ENCODE measurements at regions not wholly inside any gene's neighbourhood (a gene's known extent, or its start where the extent isn't known, plus 50 kb on each side); places are given as distances from the start of the nearest gene placed in this dataset.
"Not testable (repeated sequence)": the region's sequence is repeated elsewhere in the genome, so short reads cannot be mapped to it uniquely, and the experiment has no call there.

DNA sequence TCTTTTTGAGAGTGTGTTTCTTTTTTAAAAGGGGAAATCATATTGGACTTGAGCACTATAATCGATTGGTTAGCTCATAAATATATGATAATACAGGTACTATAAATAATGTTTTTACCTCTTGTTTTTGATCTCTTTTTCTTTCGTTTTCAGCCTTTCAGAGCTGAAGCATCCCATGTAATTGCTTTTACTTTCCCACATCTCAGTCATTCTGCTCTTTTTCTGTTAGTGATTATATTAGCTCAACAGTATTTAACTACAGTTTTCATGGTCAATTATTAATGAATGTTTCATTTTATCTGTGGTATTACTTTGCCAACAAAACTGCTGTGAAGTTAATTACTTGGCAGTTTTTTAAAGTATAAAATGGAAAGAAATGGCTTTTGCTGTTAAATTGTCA, 811.1 kb downstream of the PRIM2 start:
- H2AFZ ChIP-seq (ENCODE audit: low read depth, low read length); H3K9me3 ChIP-seq (ENCODE audit: insufficient read depth, low read length); H3K79me2 ChIP-seq (ENCODE audit: low read length); H3K4me3 ChIP-seq (ENCODE audit: low read length); H3K4me2 ChIP-seq (ENCODE audit: low read length); H3K4me1 ChIP-seq (ENCODE audit: low read length); H4K20me1 ChIP-seq (ENCODE audit: insufficient read depth, low read length); H3K36me3 ChIP-seq (replicated peaks; ENCODE audit: low read depth, low read length); H3K27me3 ChIP-seq (ENCODE audit: low read depth, low read length); H3K9ac ChIP-seq (ENCODE audit: low read length); H3K27ac ChIP-seq (ENCODE audit: low read length): not testable (repeated sequence)

DNA sequence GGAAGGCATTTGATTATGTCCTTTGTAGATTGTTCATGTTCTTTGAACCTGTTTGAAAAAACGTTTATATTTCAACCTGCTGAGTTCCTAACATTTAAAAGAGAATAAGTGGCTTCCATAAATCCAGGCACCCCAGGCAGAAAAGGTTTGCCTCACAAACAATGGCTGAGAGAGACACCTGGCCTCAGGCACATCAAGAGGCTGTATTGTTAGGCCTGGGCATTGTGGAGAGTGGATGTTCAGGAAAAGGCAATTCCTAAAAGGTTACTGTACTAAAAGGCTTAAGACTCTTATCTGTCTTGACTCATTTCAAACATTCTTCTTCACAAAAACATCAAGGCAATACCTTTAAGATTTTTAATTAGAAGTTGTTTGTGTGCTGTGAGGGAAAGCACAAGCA, 811.7 kb downstream of the PRIM2 start:
- not testable (repeated sequence) for H3K36me3 ChIP-seq (replicated peaks; ENCODE audit: low read depth, low read length); H2AFZ ChIP-seq (ENCODE audit: low read depth, low read length); H3K4me2 ChIP-seq (ENCODE audit: low read length); H3K9me3 ChIP-seq (ENCODE audit: insufficient read depth, low read length); H3K4me3 ChIP-seq (ENCODE audit: low read length); H3K27ac ChIP-seq (ENCODE audit: low read length); H3K9ac ChIP-seq (ENCODE audit: low read length); H3K79me2 ChIP-seq (ENCODE audit: low read length); H4K20me1 ChIP-seq (ENCODE audit: insufficient read depth, low read length); H3K27me3 ChIP-seq (ENCODE audit: low read depth, low read length); H3K4me1 ChIP-seq (ENCODE audit: low read length)

DNA sequence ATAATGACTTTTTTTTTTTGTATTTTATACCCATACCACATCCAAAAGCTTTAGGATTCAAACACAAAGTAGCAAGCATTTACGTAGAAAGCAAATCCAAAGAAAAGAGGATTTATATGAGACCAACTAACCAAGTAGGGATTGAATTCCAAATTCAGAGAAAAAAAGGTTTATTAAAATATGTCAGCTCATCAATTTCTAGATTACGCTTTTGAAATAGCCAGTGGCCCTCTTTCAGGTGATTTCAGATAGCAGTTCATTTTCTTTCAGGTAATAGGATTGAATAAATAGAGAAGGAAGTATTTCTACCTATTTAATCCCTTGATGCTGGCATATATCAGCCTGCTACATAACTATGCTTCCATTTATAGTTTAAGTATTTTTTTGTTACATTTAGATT, 822.3 kb downstream of the PRIM2 start:
- not testable (repeated sequence) for H3K36me3 ChIP-seq (replicated peaks; ENCODE audit: low read depth, low read length); H3K4me3 ChIP-seq (ENCODE audit: low read length); H3K4me1 ChIP-seq (ENCODE audit: low read length); H3K27me3 ChIP-seq (ENCODE audit: low read depth, low read length); H4K20me1 ChIP-seq (ENCODE audit: insufficient read depth, low read length); H3K9ac ChIP-seq (ENCODE audit: low read length); H2AFZ ChIP-seq (ENCODE audit: low read depth, low read length); H3K79me2 ChIP-seq (ENCODE audit: low read length); H3K9me3 ChIP-seq (ENCODE audit: insufficient read depth, low read length); H3K27ac ChIP-seq (ENCODE audit: low read length); H3K4me2 ChIP-seq (ENCODE audit: low read length)

- H3K27me3 ChIP-seq (ENCODE audit: low read depth, low read length); H3K79me2 ChIP-seq (ENCODE audit: low read length); H3K4me3 ChIP-seq (ENCODE audit: low read length); H4K20me1 ChIP-seq (ENCODE audit: insufficient read depth, low read length); H3K4me2 ChIP-seq (ENCODE audit: low read length); H3K9me3 ChIP-seq (ENCODE audit: insufficient read depth, low read length); H3K4me1 ChIP-seq (ENCODE audit: low read length); H3K36me3 ChIP-seq (replicated peaks; ENCODE audit: low read depth, low read length); H3K9ac ChIP-seq (ENCODE audit: low read length); H3K27ac ChIP-seq (ENCODE audit: low read length); H2AFZ ChIP-seq (ENCODE audit: low read depth, low read length): not testable (repeated sequence)
Observed at GRCh38 chr6:58171025-58171424, 853.6 kb downstream of the PRIM2 start.

GRCh38 chr6:58181557-58182065, 864.2 kb downstream of the PRIM2 start:
- H3K27me3 ChIP-seq (ENCODE audit: low read depth, low read length); H3K4me2 ChIP-seq (ENCODE audit: low read length); H3K27ac ChIP-seq (ENCODE audit: low read length); H3K9ac ChIP-seq (ENCODE audit: low read length); H3K4me3 ChIP-seq (ENCODE audit: low read length); H2AFZ ChIP-seq (ENCODE audit: low read depth, low read length); H4K20me1 ChIP-seq (ENCODE audit: insufficient read depth, low read length); H3K4me1 ChIP-seq (ENCODE audit: low read length); H3K36me3 ChIP-seq (replicated peaks; ENCODE audit: low read depth, low read length); H3K79me2 ChIP-seq (ENCODE audit: low read length); H3K9me3 ChIP-seq (ENCODE audit: insufficient read depth, low read length): not testable (repeated sequence)

- not testable (repeated sequence) for H2AFZ ChIP-seq (ENCODE audit: low read depth, low read length); H3K27ac ChIP-seq (ENCODE audit: low read length); H3K9me3 ChIP-seq (ENCODE audit: insufficient read depth, low read length); H4K20me1 ChIP-seq (ENCODE audit: insufficient read depth, low read length); H3K4me2 ChIP-seq (ENCODE audit: low read length); H3K4me1 ChIP-seq (ENCODE audit: low read length); H3K36me3 ChIP-seq (replicated peaks; ENCODE audit: low read depth, low read length); H3K79me2 ChIP-seq (ENCODE audit: low read length); H3K9ac ChIP-seq (ENCODE audit: low read length); H3K4me3 ChIP-seq (ENCODE audit: low read length); H3K27me3 ChIP-seq (ENCODE audit: low read depth, low read length)
Observed at GRCh38 chr6:58185300-58185699, 867.9 kb downstream of the PRIM2 start.

DNA sequence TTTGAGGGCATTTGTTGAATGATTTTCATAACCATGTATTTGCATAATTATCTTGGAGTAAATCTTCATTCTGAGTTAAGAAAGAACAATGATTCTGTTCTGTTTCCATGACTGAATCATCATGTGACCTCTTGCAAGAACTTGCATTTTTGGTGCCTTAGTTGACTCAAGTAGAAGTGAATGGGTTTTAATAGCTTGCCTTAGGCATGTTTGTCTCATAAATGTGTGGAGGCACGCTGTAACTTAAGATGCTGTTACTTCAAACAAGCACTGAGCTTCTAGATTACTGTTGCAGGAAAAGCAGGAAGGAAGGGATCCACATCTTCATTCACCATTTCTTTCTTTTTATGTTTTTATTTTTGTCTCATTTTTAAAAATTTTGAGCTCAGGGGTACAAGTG, 875.8 kb downstream of the PRIM2 start:
- H3K9ac ChIP-seq (ENCODE audit: low read length); H3K79me2 ChIP-seq (ENCODE audit: low read length); H3K4me1 ChIP-seq (ENCODE audit: low read length); H3K9me3 ChIP-seq (ENCODE audit: insufficient read depth, low read length); H3K36me3 ChIP-seq (replicated peaks; ENCODE audit: low read depth, low read length); H4K20me1 ChIP-seq (ENCODE audit: insufficient read depth, low read length); H3K27me3 ChIP-seq (ENCODE audit: low read depth, low read length); H2AFZ ChIP-seq (ENCODE audit: low read depth, low read length); H3K27ac ChIP-seq (ENCODE audit: low read length); H3K4me3 ChIP-seq (ENCODE audit: low read length); H3K4me2 ChIP-seq (ENCODE audit: low read length): not testable (repeated sequence)

Measured in OCI-LY3 (cell line).